GM19463 (cell line): ENCODE measurements at regions not wholly inside any gene's neighbourhood (a gene's known extent, or its start where the extent isn't known, plus 50 kb on each side); places are given as distances from the start of the nearest gene placed in this dataset.

ENCODE experiments used
- ATAC-seq: cut with Tn5 transposase; IDR thresholded peaks from one replicate; pipeline ENCODE4 v1.9.1; 2021; ENCODE audit warnings: mild to moderate bottlenecking, moderate library complexity; ENCODE audit not compliant: unreplicated experiment

DNA sequence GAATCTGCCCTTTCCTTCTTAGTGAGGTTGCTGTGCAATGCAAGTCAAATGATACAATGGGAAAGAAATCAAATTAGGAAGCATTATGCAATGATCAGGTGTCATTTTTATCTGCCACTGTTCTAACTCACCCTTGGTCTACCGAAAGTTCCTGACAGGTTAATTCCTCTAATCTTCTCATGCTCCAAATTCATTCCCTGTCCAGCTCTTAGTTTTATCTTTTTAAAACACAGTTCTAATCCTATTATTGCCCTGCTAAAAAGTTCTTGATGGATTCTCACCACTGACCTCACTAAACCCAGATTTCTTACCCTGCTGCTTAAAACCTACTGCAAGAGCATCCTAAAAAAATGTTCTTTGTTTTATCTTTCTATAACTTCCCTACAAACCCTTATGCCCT, 1000.9 kb downstream of the CDH18 start:
- no peak for ATAC-seq

DNA sequence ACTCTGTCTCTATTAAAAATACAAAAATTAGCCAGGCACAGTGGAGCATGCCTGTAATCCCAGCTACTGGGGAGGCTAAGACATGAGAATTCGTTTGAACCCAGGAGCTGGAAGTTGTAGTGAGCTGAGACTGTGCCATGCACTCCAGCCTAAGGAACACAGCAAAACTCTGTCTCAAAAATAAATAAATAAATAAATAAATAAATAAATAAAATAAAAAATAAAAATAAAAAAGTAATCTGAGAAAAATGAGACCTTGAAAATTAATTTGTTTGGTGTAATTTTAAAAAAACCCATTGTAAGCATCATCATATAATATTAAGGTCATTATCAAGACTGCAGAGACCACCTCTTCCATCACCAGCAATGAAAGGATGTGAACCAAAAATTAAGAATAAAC, 997.1 kb downstream of the CDH18 start:
- no peak for ATAC-seq

DNA sequence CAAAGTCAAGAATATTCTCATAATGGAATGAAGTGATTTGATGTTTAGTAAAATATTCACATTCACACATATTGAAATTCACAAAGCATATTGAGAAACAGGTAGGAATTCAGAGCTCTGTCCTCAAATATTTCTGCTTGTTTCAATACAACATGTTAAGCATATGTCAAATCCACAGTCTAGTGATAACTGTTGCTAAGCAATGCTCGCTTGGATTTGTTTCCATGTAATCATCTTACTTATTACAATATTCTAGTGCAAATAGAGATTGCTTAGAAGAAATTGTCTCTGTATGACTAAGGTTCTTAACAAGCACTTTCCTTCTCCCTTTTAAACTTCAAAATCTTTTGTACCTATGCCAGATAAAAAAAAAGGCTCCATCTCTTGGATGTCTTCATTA, 995.7 kb downstream of the CDH18 start:
- no peak for ATAC-seq

DNA sequence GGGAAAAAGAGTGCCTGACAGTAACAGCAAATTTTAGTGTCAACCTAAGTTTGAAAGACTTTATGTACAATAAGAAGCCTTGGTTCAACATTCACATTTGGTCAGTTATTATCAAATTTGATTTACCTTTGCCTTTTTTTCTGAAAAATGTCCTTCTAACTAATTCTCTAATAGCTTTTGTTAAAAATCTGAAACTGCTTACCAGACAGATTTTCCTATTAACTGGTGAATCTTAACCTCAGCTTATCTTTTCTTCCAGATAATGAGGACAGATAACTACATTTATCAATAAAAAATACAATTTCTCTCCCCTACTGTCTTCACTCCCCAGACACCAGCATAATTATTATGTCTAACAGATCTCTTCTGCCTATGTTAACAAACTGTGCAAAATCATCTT, 988.5 kb downstream of the CDH18 start:
- ATAC-seq: no peak

DNA sequence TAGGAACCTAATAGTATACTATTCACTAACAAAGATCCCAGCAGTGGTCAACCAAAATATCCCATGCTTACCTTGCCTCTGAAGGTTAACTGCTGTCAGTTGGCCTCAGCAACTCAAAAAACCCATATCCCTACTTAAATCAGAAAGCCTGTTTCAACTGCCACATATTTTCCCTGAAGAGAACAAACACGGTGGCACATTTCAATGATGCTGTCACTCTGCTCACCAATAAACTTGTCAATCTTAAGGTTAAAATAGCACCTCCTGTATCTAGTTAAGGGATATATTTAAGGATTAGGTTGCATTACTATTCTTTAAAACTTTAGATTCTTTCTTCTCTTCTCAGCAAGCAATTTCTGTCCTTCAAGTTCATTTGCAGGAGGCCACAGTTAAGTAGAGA, 986.9 kb downstream of the CDH18 start:
- ATAC-seq: no peak

DNA sequence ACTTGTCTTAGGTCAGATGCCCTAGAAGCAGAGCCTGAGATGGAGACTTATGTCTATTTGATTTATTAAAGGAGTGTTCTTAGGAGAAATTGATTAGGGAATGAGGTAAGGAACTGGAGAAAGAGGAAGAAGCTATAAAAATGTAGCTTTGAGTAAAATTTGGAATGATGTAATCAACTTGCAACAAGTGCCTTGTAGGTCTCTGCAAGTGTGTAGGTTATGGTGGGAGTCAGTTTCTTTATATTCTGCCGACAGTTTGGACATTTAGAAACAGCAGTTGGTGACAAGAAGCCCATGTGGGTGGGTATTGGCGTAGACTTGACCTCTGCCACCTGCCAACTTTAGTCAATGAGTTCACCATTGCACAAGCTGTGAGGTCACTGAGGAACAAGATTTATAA, 986.5 kb downstream of the CDH18 start:
- no peak for ATAC-seq

DNA sequence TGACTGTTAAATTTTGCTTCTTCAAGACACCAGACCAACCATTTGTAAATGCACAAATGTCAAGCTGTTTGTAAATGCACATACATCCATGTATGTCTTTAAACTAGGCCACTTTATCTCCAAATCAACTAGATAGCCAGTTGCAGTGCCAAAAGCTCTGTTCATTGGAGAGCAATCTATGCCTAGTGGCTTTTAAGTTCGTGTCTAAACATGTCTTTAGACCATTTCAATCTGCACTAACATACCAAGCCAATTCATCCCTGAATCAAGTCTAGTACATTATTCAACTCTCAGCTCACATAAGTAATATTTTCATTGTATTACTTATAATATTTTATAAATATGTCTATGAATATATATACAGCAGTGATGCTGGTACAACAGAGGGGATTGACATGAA, 985.9 kb downstream of the CDH18 start:
- no peak for ATAC-seq

DNA sequence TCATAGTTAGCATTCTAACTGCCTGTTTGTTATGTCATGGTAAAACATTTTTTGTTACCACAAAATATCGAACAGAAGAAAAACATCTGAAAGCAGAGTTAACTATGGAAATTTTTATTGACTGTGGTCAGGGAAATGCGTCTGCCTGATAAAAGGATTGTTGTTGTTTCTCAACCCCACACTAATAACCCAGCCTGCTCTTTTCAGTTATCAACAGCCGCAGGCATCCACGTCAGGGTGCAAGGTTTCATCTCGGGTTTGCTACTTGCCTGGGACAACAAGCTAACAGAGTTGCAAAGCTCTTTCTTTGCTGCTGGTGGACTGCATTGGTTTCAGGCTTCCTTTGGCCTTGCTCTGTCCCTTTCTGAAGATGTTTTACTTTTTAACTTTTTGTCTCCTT, 969.2 kb downstream of the CDH18 start:
- no peak for ATAC-seq

DNA sequence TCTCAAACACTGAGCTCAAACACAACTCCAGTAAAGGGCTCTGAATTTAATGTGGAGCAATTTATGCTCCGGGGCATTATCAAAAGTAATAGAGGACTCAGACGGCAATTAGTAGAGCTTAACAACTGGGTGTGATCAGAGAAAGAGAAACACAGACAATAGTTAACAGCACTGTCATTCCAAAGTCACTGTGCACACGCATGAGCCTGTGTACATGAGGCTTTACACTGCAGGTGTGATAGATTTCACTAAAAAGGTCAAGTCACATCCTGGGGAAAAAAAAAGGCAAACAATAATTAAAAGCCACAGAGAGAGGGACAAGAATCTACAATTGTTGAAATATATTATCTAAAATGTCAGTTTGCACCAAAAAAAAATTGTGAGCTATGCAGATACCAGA, 956.5 kb downstream of the CDH18 start:
- no peak for ATAC-seq

DNA sequence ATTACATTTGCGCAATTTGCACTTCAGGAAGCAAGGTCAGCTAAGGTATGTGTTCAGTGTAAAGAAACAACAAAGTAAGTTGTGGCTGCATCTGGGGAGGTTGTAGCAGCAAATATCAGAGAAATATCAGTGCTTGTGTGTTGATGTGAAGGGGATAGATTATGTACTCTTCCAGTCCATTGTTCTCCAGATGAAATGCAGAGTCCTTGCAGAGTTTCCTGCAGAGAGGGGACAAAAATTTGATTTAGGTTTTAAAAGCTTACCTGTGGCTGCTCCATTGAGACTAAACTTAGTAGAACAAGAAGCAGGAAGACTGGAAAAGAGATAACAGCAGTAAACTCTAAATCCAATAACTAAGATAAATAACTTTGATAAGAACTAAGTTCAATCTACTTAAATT, 952.2 kb downstream of the CDH18 start:
- no peak for ATAC-seq

DNA sequence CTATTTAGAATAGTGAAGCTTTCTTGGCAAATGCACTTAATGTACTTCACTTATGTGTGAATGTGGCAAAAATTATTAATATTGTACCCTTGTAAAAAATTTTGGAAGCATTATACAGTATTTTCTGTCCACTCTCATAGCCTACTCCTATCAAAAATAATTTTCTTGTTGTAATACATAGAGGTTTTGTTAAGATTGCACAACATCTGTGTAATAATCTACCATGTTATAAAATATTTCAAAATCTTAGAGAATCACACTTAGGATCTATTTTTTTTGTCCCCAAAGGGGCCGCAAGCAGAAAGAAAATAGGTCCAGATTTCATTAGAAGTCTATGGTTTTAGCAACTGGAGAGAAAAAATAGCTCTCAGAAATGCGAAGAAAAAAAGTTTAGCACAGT, 945.9 kb downstream of the CDH18 start:
- no peak for ATAC-seq

DNA sequence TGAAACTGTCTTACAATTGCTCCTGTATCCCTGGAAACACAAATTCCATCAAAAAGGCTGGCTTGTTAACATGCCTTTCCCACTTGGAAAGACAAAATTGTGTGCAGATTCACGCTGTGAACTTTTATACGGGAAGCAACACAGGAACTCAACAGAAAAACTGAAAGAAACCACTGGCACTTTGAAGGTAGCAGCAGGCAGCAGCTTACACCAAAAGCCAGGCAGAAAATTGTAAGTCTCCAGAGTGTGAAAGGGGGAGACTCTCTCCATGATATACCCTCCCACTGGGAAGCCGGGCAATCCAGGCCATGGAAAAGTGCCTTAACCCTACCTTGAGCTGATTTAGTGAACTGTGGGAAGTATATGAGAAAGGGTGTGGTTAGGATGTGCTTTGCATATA, 943.7 kb downstream of the CDH18 start:
- ATAC-seq: no peak

DNA sequence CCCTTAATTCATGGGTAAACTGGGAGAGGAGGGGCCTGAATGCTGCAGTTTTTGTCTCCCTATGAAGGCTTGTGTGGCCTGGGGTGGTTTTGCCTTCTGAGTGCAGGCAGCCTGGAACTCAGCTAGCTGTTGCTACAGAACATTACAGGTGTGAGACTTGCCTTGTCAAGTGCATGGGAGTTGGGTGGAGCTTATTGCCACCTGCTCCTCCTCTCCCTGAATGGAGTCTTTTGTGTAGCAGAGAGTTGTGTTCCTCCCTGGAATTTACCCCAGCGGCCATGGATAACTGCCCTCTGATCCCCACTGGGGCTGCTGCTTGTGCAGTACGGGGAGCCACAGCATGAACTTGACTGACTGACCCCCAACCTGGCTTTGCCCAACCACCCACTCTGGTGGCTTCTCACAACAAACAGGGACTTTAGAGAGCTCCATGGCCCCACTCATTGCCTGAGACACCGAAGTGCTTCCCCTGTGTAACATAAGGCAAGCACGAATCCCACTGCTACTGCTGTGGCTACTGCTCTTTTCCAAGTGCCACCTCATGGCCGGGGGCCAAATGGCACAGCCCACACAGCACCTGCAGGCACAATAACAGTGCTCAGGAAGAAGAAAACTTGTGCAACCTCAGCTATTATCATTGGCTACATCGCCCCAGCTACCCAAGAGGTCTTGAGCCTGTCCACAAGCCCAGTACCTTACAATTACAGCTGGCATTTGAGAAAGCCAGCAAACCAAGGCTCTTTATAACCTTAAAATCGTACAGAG, 942.9 kb downstream of the CDH18 start:
- ATAC-seq: no peak

DNA sequence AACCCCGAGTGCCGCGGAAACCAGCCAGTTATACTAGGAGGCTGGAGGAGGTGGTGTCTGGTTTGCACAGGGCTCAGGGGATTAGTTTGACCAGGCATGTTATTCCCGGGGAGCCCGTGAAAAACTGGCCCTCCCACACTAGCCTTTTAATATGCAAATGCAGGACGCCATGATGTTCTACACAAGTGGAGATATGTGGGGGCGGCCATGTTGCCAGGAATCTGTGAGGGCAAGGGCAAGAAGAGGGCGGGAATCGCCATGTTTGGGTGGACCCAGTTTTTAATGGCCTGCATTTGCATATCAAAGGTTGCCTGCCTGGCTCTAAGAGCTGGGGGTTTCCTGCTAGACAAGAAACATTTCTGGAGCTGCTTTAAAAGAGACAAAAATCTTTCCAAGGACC, 940.7 kb downstream of the CDH18 start:
- no peak for ATAC-seq

DNA sequence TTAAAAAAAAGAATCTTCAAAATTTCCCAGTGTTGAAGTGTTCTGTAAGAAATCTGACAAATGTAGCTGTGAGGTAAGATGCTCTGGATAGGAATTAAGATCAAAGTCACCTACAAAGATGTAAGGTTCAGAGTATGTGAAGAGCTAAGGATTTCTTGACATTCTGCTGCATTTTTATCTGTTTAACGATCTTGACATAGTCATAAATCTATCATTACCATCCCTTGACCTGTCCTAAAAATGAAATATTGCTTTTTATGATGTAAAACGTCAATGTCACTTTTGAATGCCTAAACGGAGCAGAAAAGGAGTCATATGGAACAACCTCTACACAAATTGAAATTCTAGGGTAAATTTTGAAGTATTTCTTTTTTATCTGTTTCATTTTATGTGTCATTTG, 939.3 kb downstream of the CDH18 start:
- ATAC-seq: no peak

DNA sequence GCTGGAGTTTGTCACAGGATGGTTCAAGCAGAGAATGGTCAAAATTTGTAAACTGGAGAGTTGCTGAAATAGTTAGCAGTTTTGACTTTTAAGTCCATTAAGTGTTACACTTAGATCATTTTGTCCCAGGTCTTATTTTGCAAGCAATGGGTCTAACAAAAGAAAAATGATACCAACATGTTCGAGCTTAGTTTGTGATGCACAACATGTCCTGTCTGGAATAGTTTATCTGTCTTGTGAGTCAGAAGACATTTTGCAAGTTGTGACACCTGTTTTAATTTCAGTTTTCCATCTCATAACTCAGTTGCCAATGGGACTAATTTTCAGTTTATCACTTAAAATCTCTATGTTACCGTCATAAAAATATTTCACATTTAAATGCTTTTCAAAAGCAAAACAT, 929.8 kb downstream of the CDH18 start:
- no peak for ATAC-seq

DNA sequence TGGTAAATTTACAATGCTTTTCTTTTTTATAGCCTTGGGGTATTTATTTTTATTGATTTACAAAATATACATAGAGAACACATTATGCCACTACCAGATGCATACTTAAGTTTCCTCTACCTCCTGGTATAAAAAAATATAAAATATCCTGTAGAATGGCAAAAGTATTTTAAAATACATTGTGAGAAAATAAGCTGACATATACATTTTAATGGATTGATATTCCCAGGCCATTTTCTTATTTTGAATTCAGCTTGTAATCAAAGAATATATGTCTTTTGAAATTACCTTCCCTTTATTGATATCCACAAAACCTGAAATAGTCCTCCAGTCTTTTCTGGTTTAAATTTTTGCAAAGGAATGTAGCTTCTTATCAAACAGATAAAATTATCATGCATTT, 923.9 kb downstream of the CDH18 start:
- no peak for ATAC-seq

DNA sequence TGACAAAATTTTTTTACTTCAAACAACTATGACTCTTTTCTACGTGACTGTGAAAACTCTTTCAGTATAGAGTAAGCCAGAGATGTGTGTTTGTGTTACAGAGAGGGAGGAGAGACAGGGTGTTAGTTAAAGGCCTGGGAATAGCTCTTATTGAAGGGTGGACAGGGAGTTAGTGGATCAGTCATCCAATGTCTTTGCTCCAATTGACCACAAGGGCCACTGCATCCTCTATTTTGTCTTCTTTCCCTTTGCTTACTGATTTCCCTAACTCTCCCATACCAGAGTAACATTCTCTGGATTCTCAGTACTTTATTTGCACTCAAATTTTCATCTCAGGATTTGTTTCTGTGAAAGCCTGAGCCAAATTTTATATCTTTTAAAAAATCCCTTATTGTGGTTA, 920.3 kb downstream of the CDH18 start:
- ATAC-seq: no peak

DNA sequence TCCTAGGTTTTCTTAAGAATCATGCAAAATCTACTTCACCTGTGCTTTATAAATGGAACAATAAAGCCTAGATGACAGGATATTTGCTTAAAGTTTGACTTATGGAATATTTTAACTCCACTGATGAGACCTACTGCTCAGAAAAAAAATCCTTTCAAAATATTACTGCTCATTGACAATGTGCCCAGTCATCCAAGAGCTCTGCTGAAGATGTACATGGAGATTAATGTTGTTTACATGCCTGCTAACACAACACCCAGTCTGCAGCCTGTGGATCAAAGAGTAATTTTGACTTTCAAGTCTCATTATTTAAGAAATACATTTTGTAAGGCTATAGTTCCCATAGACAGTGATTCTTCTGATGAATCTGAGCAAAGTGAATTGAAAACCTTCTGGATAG, 889.6 kb downstream of the CDH18 start:
- no peak for ATAC-seq

DNA sequence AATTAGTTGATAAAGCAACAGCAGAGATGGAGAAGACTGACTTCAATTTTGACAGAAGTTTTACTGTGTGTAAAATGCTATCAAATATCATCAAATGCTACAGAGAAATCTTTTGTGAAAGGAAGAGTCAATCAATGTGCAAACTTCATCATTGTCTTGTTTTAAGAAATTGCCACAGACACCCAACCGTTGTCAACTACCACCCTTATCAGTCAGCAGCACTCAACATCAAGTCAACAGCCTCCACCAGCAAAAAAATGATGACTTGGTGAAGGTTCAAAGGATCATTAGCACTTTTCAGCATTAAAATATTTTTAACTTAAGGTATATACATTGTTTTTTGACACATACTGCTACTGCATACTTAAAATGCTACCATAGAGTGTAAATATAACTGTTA, 888.8 kb downstream of the CDH18 start:
- ATAC-seq: no peak

DNA sequence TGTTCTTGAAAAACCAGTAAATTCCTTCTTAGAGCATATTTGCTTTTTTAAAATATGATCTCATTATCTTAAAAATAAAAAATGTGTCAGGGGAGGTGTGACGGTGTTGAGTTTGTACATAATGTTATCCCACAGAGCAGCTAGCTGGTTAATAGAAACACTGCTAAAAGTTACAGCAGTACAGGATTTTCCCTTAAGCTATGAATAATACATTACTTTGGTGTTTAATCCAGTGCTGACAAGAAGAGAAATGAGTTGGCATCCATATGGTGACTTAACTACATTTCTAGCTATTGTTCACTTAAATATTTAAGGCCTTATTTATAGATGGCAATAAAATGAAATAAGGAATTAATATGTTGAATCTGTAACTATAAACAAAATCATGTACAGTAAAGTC, 883.1 kb downstream of the CDH18 start:
- ATAC-seq: no peak

DNA sequence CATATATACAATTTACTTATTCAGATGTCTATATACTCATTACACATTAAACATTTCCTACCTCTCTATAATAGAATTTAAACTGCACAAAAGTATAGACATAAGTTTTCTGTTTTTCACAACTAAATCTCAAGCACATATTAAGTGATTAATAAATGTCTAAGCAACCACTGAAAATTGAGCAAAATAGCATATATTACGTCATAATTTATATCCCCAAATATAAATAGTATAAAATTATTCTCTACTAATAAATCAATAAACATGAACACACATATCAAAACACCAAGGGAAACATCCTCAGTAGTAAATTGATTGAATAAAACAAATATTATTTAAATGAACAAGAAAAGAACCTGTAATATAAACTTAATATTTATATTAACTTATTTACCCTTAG, 865.1 kb downstream of the CDH18 start:
- no peak for ATAC-seq

DNA sequence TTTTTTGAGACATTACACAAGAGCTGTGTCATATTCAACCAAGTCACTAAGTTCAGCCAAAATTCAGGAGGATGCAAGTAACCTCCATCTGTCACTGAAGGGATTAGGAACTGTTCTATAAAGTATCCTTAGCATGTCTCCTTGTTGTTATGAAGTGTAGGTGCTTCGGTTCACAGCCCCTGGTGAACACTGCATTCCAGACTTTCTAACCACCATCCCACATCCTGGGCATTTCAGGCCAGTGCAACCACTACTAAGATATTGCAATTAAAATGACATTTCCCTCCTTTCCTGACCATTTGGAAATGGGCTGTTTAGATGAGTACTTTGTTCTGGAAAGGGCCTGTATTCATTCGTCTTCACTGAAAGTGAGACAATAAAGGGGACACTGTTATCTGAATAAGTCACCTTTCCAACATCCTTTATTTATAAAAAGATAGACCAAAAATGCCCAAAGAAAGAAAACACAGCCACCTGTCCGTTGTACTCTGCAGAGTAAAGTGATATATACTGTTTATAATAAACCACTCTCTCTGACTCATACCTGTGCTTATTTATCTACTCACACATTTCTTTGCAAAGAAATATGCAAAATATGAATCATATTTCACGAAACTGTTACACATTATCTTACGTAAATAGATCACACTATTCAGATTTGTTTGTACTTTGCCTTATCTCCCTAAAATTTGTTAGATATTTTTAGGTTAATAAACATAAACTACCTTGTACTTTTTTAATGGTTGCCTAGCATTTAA, 861.9 kb downstream of the CDH18 start:
- no peak for ATAC-seq
